ENCODE measurements at regions not wholly inside any gene's neighbourhood (a gene's known extent, or its start where the extent isn't known, plus 50 kb on each side); places are given as distances from the start of the nearest gene placed in this dataset.
"Not testable (repeated sequence)": the region's sequence is repeated elsewhere in the genome, so short reads cannot be mapped to it uniquely, and the experiment has no call there.

DNA sequence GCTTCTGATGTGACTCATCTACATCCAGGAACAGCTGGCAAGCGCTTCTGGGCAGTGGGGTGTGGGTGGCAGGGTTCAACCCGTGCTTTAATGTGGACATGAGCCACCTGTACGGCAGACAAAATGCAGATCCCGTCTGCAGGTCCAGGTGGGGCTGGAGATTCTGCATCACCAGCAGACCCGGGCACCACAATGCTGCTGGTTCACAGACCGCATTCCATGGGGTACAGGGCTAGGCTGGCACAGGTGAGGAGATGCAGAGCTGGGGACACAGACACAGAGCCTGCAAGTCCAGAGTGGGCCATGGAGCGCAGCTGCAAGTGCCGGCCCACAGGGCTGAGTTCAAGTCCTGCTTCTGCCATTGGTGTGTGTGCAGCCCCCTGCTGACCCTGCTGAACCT lies 203.7 kb downstream of the BANP start:
- H3K4me3 Mint-ChIP-seq; H3K4me1 Mint-ChIP-seq; DNase-seq (ENCODE audit: low spot score in 2 of 2); H3K9me3 Mint-ChIP-seq; H3K27ac Mint-ChIP-seq; ATAC-seq; H3K36me3 Mint-ChIP-seq: not testable (repeated sequence)

DNA sequence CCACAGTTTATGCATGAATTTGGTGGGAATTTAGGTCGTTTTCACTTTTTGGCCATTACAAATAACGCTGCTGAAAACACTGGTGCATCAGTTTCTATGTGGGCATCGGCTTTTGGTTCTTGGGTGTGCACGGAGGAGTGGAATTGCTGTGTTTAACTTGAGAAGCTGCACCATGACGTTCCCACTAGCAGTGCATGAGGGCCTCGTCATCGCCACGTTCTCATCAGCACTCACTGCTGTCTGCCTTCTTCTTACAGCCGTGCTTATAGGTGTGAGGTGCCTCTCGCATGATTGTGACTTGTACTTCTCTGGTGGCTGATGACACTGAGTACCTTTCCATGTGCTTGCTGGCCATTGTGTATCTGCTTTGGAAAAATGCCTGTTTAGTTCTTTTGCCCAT lies 204.4 kb downstream of the BANP start:
- not testable (repeated sequence) for H3K4me1 Mint-ChIP-seq; DNase-seq (ENCODE audit: low spot score in 2 of 2); H3K4me3 Mint-ChIP-seq; H3K27ac Mint-ChIP-seq; H3K36me3 Mint-ChIP-seq; H3K9me3 Mint-ChIP-seq; ATAC-seq

DNA sequence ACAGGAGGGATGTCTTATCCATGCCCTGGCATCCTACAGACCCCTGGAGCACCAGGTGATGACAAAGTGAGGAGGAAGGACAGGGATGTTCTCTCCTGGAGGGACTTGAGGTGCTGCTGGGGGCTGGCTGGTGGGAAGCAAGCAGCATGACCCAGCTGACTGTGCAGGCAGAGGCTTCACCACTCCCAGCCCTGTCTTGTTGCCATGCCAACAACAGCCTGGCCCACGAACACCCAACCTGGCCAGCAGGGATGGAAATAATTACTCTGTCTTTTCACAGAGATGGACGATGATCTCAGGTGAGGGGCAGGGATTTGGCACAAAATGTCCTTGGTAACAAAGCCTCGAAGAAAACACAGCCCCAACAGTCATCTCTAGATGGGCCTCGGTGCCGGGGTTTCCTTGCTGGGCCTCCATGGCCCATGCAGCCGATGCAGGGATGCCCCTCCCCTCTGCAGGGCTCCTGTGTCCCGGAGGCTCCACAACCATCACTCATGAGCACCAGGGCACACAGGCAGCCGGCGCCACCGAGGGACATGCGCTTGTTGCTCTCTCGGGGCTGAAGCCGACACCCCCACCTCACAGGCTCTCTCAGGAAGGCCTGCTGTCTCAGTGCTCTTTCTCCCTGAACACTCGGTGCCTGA lies 205.5 kb downstream of the BANP start:
- not testable (repeated sequence) for DNase-seq (ENCODE audit: low spot score in 2 of 2); H3K27ac Mint-ChIP-seq; ATAC-seq; H3K36me3 Mint-ChIP-seq; H3K9me3 Mint-ChIP-seq; H3K4me1 Mint-ChIP-seq; H3K4me3 Mint-ChIP-seq

DNA sequence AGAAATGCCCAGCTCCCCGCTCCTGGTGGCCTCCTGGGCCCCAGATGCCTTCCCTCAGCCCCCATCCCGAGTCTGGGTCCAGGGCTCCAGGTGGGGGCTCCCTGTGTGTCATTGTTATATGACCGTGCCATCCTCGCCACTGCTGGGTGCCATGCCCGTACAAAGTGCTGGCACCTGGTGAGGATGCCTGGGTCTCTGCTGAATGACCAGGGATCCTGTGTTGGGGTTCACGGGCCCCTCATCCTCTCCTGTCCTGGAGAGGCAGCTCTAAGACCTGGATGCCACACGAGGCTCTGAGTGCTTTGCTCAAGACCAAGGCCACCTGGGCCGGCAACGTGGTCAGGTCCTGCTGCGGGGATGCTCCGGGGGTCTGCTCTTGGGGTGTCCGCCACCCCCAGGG lies 206.5 kb downstream of the BANP start:
- DNase-seq (ENCODE audit: low spot score in 2 of 2); H3K4me3 Mint-ChIP-seq; H3K4me1 Mint-ChIP-seq; ATAC-seq; H3K27ac Mint-ChIP-seq; H3K36me3 Mint-ChIP-seq; H3K9me3 Mint-ChIP-seq: not testable (repeated sequence)

DNA sequence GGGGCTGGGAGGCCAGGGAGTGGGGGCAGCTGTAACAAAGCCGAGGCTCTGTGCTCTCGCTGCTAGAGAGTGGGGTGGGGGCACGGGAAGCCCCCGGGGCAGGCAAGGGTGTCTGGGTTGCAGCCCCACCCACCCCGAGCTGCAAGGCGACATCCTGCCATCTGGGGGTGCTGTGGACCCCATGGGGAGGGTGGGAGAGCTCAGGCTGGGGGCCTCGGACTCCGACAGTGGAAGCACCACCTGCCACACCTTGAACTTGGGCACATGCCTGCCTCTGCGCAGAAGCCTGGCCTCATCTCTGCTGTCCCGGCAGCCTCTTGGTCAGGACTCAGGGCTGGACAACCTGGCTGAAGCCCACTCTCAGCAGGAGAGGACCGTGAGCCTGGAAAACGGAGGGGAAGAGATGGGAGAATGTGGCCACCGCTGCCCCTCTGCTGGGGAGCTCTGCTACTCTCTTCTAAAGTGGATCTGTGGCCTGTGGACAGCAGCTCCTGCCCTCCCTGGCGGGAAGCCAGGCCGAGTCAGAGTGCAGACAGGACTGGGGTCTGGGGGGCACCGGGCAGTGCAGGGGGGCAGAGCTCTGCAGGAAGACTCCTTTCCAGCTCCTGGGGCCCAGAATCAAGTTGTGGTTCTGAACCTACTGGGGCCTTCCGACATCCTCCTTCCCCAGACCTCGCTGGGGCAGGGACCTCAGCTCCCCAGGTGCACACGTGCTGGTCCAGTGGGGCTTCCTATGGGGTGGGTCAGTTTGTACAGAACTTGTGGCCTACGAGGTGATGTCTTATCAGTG lies 207.2 kb downstream of the BANP start:
- H3K36me3 Mint-ChIP-seq; ATAC-seq; H3K4me3 Mint-ChIP-seq; H3K27ac Mint-ChIP-seq; H3K4me1 Mint-ChIP-seq; DNase-seq (ENCODE audit: low spot score in 2 of 2); H3K9me3 Mint-ChIP-seq: not testable (repeated sequence)

DNA sequence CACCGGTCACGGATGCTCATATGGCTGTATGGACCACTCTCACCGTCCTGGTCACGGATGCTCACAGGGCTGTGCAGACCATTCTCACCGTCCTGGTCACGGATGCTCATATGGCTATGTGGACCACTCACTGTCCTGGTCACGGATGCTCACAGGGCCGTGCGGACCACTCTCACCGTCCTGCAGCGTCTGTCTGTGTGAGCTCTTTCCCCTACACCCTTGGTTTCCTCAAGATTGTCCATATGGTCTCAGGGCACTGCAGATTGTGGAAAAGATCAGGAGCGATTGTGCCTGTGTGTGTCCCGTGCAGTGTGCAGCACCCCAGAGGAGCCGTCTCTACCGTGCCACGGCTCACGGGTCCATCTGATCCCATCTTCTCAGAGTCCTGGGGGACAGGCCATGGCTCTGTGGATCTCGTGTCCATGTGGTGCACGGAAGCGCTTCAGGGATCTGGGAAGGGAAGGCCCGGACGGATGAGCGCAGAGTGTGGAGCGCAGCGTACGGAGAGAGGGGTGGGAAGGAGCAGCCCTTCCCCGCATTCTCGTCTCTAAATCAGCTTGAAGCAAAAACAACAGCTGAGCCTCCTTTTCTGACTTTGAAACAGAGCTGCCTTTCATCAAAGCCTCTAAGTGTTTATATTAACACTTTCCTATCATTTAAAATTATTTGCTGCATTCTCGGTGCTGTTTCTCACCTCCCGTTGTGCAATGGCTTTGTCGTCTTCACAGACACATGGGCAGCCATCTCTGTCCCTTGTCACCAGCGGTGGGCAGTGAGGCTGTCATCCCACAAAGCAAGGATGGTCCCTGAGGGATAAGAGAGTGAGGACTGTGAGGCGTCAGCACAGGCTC lies 208.0 kb downstream of the BANP start:
- DNase-seq (ENCODE audit: low spot score in 2 of 2); H3K36me3 Mint-ChIP-seq; H3K4me3 Mint-ChIP-seq; H3K9me3 Mint-ChIP-seq; H3K4me1 Mint-ChIP-seq; ATAC-seq; H3K27ac Mint-ChIP-seq: not testable (repeated sequence)

DNA sequence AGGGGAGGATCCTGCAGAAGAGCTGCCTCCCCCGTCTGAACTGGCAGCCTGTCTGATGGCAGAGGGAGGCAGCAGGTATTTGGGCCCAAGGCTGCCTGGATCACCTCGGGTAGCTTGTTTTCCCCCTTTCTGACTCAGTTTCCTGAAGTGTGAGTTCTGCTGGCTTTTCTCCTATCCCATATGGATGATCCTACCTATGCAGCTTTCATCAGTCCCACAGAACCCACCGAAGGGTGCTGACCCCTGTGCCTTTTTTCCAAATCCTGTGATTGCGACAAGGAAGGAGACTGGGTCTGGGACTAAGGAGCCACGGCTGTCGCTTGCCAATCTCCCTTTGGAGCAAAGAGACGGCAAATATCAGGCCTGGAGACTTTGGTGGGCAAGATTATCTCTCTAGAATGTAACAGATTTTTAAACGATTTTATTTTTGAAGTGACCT lies 208.7 kb downstream of the BANP start:
- not testable (repeated sequence) for H3K27ac Mint-ChIP-seq; ATAC-seq; H3K9me3 Mint-ChIP-seq; H3K4me1 Mint-ChIP-seq; H3K36me3 Mint-ChIP-seq; DNase-seq (ENCODE audit: low spot score in 2 of 2); H3K4me3 Mint-ChIP-seq

DNA sequence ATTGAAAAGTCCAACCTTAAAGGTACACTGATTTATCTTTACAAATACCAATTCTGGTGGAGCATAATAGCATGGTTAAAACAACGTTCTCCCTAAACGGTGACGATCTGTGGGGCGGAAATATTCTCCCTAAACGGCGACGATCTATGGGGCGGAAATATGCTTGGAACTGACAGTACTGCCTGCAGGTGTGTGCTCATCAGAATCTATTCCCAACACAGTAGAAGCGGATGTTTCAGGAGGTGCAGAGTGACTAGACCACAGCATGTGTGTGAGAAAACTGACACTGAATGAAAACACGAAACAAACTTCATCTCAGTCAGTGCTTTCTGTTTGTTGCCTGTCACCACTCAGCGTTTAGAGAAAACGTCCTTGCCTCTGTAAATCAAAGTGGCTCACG lies 210.0 kb downstream of the BANP start:
- not testable (repeated sequence) for H3K27ac Mint-ChIP-seq; ATAC-seq; H3K36me3 Mint-ChIP-seq; DNase-seq (ENCODE audit: low spot score in 2 of 2); H3K4me3 Mint-ChIP-seq; H3K9me3 Mint-ChIP-seq; H3K4me1 Mint-ChIP-seq

DNA sequence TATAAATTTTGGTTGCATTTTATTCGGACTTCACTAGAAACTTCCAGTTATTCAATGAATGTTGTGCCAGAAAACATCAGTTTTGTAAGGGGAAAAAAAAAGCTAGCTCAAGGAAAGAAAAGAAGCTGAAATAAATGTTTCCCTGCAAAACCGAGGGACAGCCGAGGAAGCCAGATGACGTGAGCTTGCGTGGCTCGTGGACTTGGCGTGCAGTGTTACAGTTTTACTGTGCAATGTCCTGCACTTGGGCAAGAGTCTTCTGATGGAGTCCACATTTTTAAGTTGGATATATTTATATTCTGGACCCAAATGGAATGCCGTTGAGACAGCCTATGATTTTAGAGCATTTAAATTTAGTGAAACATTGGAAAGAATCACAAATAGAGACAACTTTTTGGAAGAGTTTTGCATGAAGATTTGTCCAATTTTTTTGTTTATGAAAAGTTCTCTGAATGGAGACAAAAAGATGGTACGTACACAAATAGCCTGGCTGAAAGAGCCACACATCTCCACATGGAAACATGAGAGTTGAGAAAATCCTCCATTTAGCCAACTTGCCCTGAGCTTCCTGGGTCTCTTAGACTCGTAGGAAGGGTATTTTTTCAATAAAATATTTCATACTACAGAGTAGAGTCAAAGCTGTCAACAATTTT lies 210.5 kb downstream of the BANP start:
- not testable (repeated sequence) for H3K4me3 Mint-ChIP-seq; DNase-seq (ENCODE audit: low spot score in 2 of 2); H3K27ac Mint-ChIP-seq; H3K36me3 Mint-ChIP-seq; H3K4me1 Mint-ChIP-seq; H3K9me3 Mint-ChIP-seq; ATAC-seq

DNA sequence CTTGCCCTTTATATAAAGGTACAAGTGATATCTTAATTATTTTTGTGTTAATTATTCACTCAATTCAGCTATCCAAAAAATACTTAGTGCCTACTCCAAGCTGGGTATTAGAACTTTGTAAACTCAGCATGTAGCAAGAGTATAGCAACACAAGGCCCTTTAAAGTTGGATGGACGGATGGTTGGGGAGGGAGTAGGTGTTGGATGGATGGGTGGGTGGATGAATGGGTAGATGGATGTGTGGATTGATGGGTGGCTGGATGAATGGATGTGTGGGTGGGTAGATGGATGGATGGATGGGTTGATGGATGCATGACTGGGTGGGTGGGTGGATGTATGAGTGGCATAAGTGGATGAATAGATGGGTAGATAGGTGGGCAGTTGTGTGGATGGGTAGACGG lies 211.5 kb downstream of the BANP start:
- ATAC-seq; H3K4me1 Mint-ChIP-seq; H3K36me3 Mint-ChIP-seq; H3K27ac Mint-ChIP-seq; H3K4me3 Mint-ChIP-seq; H3K9me3 Mint-ChIP-seq; DNase-seq (ENCODE audit: low spot score in 2 of 2): not testable (repeated sequence)

DNA sequence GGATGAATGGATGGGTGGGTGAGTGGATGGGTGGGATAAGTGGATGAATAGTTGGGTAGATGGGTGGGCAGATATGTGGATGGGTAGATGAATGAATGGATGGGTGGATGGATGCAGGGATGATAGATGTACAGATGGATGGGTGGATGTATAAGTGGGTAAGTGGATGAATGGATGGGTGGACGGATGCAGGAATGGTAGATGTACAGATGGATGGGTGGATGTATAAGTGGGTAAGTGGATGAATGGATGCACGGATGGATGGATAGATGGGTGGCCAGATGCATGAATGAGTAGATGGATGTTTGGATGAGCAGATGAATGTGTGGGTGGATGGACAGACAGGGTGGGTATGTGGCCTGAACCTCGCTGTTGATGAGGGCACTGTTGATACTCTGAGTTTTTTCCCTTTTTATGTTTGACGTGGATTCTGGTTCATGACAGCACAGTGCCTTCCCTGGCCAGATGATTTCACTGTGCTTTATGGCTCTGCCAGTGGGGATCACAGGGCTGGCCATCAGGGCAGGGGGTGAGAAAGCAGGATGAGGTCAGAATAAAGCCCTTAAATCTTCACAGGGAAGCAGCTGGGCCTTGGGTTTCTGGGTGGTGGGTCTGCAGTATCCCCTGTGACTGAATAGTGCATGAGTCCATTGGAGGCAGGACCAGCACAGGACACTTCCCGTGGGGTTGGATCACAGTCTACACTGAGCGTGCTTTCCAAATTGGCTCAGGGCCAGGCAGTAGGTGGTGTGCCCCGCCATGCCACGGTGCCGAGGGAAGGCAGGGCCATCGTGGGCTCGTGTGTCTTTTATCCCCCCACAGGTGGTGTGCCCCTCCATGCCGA lies 213.2 kb downstream of the BANP start:
- peak; percentile 39 for ATAC-seq
- H3K4me3 Mint-ChIP-seq; H3K27ac Mint-ChIP-seq; H3K36me3 Mint-ChIP-seq; H3K4me1 Mint-ChIP-seq; H3K9me3 Mint-ChIP-seq; DNase-seq (ENCODE audit: low spot score in 2 of 2): not testable (repeated sequence)

DNA sequence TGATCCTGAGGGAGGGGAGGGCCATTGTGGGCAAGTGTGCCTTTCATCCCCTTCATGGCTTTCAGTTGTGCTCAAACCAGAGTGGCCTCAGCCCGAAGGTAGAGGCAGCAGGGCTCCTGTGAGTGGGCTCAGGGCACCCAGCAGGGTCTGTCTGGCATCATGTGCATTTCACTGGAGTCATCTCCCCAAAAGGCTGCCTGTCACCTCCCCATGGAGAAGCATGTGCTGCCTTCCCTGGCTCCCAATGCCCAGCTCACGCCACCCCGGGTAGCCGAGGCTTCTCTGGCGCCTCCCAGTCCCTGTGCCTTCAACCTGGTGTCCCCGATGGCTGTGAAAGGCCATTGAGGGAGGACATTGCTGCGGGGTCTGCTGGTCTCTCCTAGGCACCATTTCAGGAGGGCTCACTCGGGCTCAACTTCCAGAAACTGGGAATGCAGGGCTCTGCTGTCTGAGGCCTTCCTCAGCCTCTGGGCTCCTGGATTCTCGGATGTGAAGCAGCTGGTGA lies 213.9 kb downstream of the BANP start:
- not testable (repeated sequence) for H3K4me3 Mint-ChIP-seq; H3K27ac Mint-ChIP-seq; H3K9me3 Mint-ChIP-seq; H3K36me3 Mint-ChIP-seq; H3K4me1 Mint-ChIP-seq; DNase-seq (ENCODE audit: low spot score in 2 of 2)
- ATAC-seq: peak; percentile 13

DNA sequence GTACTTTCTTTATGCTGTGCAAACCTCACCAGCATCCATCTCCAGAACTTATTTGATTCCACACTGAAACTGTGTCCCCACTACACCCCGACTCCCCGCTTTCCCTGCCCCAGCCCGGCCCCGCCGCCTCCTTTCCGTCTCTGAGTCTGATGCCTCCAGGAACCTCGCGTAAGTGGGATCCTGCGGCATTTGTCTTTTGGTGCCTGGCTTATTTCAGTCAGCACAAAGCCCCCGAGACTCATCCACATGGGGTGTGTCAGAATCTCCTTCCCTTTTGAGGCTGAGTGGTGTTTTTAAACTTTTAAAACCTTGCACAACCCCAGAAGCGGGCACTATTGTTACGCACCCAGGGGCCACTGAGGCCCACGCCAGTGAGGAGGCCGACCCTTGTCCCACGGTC lies 214.4 kb downstream of the BANP start:
- not testable (repeated sequence) for ATAC-seq; H3K27ac Mint-ChIP-seq; DNase-seq (ENCODE audit: low spot score in 2 of 2); H3K36me3 Mint-ChIP-seq; H3K4me1 Mint-ChIP-seq; H3K9me3 Mint-ChIP-seq; H3K4me3 Mint-ChIP-seq

DNA sequence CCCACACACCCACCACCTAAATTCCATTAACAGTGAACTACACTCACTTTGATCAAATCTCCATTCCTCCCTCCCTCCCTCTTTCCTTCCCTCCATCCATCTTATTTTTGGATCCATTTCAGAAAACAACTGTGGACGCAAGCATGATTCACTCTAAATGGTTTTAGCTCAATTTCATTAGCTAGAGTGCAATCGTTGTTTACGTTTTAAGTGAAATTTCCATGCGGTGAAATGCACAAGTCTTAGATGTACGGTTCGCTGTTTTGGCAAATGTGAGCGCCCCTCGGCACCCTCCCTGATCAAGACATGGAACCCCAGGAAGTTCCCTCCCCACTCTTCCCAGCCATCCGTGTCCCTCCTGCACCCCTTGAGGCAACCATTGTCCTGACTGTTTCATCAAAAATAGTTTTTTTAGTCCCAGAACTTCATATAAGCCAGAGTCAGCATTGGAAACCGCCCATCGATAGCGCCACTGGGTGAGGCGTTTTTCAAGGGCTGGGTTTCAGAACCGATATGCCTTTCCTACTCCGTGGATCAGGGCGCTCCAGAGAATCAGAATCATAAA lies 215.1 kb downstream of the BANP start:
- H3K4me3 Mint-ChIP-seq; H3K4me1 Mint-ChIP-seq; H3K36me3 Mint-ChIP-seq; H3K9me3 Mint-ChIP-seq; H3K27ac Mint-ChIP-seq; DNase-seq (ENCODE audit: low spot score in 2 of 2); ATAC-seq: not testable (repeated sequence)
